Neuron (in vitro differentiated cells): ENCODE measurements at regions not wholly inside any gene's neighbourhood (a gene's known extent, or its start where the extent isn't known, plus 50 kb on each side); places are given as distances from the start of the nearest gene placed in this dataset.
"Not testable (repeated sequence)": the region's sequence is repeated elsewhere in the genome, so short reads cannot be mapped to it uniquely, and the experiment has no call there.

Experiments
- H2AFZ ChIP-seq: one replicate; pipeline ENCODE4 v1.6.1; 2013; ENCODE audit warnings: low read depth, mild to moderate bottlenecking, inconsistent platforms, low read length, moderate library complexity
- H3K27me3 ChIP-seq: one replicate; pipeline ENCODE4 v1.6.1; 2013; ENCODE audit warnings: low read length; ENCODE audit not compliant: insufficient read depth
- H3K36me3 ChIP-seq: one replicate; pipeline ENCODE4 v1.6.1; 2013; ENCODE audit warnings: low read length; ENCODE audit not compliant: insufficient read depth
- H3K4me1 ChIP-seq: one replicate; pipeline ENCODE4 v1.6.1; 2013; ENCODE audit warnings: low read length; ENCODE audit not compliant: insufficient read depth
- H3K4me3 ChIP-seq: 2 replicates; pipeline ENCODE4 v1.5.1; 2013; ENCODE audit warnings: mild to moderate bottlenecking, low read length, moderate library complexity
- H3K9me3 ChIP-seq: one replicate; pipeline ENCODE4 v1.6.1; 2013; ENCODE audit warnings: low read length

GRCh38 chr10:46720811-46721518 lies 142.0 kb downstream of the SYT15 start:
- not testable (repeated sequence) for H3K4me3 ChIP-seq, H3K4me1 ChIP-seq, H2AFZ ChIP-seq, H3K27me3 ChIP-seq, H3K9me3 ChIP-seq, H3K36me3 ChIP-seq

GRCh38 chr10:46724258-46724657 lies 145.3 kb downstream of the SYT15 start:
- H3K4me3 ChIP-seq, H3K27me3 ChIP-seq, H2AFZ ChIP-seq, H3K9me3 ChIP-seq, H3K4me1 ChIP-seq, H3K36me3 ChIP-seq: not testable (repeated sequence)

GRCh38 chr10:46728359-46728758 lies 149.4 kb downstream of the SYT15 start:
- not testable (repeated sequence) for H3K4me1 ChIP-seq, H2AFZ ChIP-seq, H3K36me3 ChIP-seq, H3K4me3 ChIP-seq, H3K27me3 ChIP-seq, H3K9me3 ChIP-seq

- not testable (repeated sequence) for H3K36me3 ChIP-seq, H2AFZ ChIP-seq, H3K4me3 ChIP-seq, H3K4me1 ChIP-seq, H3K9me3 ChIP-seq, H3K27me3 ChIP-seq
Observed at GRCh38 chr10:46730729-46731128, 151.8 kb downstream of the SYT15 start.

- not testable (repeated sequence) for H3K4me3 ChIP-seq
Observed at GRCh38 chr10:46733635-46734261, 154.8 kb downstream of the SYT15 start.

GRCh38 chr10:46734262-46734642 lies 155.3 kb downstream of the SYT15 start:
- H3K4me1 ChIP-seq, H3K4me3 ChIP-seq, H3K27me3 ChIP-seq, H3K36me3 ChIP-seq, H2AFZ ChIP-seq, H3K9me3 ChIP-seq: not testable (repeated sequence)

More at GRCh38 chr10:46733635-46734261, 154.8 kb downstream of the SYT15 start:
- not testable (repeated sequence) for H3K36me3 ChIP-seq, H3K4me1 ChIP-seq, H2AFZ ChIP-seq, H3K27me3 ChIP-seq, H3K9me3 ChIP-seq

- H3K9me3 ChIP-seq, H3K4me3 ChIP-seq, H3K27me3 ChIP-seq, H3K36me3 ChIP-seq, H3K4me1 ChIP-seq, H2AFZ ChIP-seq: not testable (repeated sequence)
Observed at GRCh38 chr10:46739919-46740318, 161.0 kb downstream of the SYT15 start.

- H2AFZ ChIP-seq, H3K27me3 ChIP-seq, H3K36me3 ChIP-seq, H3K4me3 ChIP-seq, H3K4me1 ChIP-seq, H3K9me3 ChIP-seq: not testable (repeated sequence)
Observed at GRCh38 chr10:46740368-46740767, 161.4 kb downstream of the SYT15 start.

- H3K27me3 ChIP-seq, H3K36me3 ChIP-seq, H3K9me3 ChIP-seq, H2AFZ ChIP-seq, H3K4me3 ChIP-seq, H3K4me1 ChIP-seq: not testable (repeated sequence)
Observed at GRCh38 chr10:46749003-46749402, 162.2 kb upstream of the PTPN20 start.

- not testable (repeated sequence) for H3K36me3 ChIP-seq, H3K9me3 ChIP-seq, H3K27me3 ChIP-seq, H2AFZ ChIP-seq, H3K4me3 ChIP-seq, H3K4me1 ChIP-seq
Observed at GRCh38 chr10:46749470-46749869, 161.8 kb upstream of the PTPN20 start.

- not testable (repeated sequence) for H3K27me3 ChIP-seq, H3K36me3 ChIP-seq, H3K4me3 ChIP-seq, H2AFZ ChIP-seq, H3K4me1 ChIP-seq, H3K9me3 ChIP-seq
Observed at GRCh38 chr10:46753763-46754162, 157.5 kb upstream of the PTPN20 start.

GRCh38 chr10:46761471-46761870 lies 149.8 kb upstream of the PTPN20 start:
- H3K27me3 ChIP-seq, H3K9me3 ChIP-seq, H3K4me3 ChIP-seq, H3K4me1 ChIP-seq, H3K36me3 ChIP-seq, H2AFZ ChIP-seq: not testable (repeated sequence)

GRCh38 chr10:46768515-46769291 lies 142.5 kb upstream of the PTPN20 start:
- H3K9me3 ChIP-seq, H3K4me1 ChIP-seq, H3K27me3 ChIP-seq, H3K36me3 ChIP-seq, H3K4me3 ChIP-seq, H2AFZ ChIP-seq: not testable (repeated sequence)
